SHP77 treated with DMSO at 0.1 percent for 48 hours (cell line): ENCODE measurements at regions not wholly inside any gene's neighbourhood (a gene's known extent, or its start where the extent isn't known, plus 50 kb on each side); places are given as distances from the start of the nearest gene placed in this dataset.

Source experiments
- DNase-seq: peaks from one replicate; lab custom pipeline; 2025; lab: John Stamatoyannopoulos, UW

DNA sequence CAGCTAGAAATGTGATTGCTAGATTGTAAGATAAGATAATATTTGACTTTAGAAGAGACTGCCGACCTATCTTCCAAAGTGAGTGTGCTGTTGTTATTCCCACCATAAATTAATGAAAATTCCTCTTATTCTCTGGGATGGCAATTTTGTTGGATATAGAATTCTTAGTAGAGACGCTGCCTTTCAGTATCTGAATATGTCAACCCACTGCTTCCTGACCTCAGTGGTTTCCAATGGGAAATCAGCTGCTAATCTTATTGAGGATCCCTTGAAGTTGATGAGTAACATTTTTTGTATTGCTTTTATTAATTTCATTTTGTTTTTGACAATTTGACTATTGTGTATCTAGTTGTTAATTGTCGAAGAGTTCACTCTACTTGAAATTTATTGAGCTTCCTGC lies 313.0 kb downstream of the BMP2 start:
- DNase-seq = no peak

DNA sequence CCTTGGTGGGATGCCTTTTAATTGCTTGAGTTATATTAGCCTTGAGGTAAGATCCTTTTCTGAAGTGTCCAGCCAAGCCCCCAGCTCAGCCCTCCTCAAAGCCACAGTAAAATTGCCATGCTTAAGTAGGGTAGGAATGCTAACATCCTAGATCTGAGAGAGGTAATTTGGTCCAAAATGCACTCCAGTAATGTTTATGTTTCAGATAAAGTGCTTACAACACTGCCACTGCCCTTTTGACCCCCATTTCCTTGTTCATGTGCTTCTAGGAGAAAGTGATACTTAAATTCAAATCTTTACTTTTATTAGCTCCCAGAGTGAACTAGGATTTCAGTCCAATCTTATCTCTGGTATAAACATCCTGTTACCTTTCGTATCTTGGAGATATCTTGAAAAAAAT lies 318.0 kb downstream of the BMP2 start:
- DNase-seq = no peak

DNA sequence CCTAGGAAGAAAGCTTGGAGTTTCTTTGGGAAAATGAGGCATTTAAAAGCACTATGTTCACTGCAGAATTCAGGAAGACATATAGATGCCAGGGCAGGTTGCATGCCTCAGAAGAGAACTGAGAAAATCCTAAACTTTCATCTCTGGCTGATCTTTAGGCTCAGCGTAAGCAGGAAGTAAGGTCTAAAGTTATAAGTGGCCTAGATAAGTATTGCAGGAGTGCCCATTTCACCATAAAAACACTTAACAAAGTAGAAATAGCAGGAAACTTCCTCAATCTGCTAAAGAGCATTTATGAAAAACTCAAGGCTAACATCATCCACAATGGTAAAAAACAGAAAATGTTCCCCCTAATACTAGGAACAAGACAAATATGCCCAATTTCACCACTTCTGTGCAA lies 320.3 kb downstream of the BMP2 start:
- no peak for DNase-seq

DNA sequence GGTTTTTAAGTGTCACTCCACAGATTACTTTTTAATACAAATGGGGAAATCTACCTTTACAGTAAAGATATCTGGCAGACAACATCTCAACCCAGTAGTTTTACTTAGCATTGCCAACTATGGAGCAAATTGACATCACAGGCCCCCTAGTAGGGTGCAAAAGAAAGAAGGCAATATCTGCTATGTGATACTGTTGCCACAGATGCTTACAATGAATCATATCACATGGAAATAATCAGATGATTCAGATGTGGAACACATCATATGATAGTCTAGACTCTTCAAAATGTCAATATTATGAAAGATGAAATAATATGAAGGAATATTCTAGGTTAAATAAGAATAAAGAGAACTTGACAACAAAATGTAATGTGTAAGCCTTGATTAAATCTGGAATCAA lies 322.5 kb downstream of the BMP2 start:
- DNase-seq = no peak

DNA sequence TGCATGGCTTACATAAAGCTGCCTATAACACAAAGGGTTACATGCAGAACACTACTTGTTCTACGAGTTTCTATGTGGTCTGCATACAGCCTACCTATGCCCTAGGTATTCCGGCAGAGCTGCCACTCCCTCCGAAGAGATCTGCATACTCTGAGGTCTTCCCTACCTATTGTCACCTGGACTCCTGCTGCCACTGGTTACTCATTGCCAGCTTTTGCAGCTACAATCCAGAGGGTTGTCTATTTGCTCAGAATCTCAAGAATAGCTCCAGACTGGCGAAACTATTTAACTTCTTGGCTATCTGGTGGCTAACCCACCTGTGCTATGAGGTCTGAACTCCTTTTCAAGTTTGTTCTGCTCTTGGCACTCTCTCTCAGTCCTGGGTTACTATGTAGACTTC lies 323.3 kb downstream of the BMP2 start:
- DNase-seq = no peak

DNA sequence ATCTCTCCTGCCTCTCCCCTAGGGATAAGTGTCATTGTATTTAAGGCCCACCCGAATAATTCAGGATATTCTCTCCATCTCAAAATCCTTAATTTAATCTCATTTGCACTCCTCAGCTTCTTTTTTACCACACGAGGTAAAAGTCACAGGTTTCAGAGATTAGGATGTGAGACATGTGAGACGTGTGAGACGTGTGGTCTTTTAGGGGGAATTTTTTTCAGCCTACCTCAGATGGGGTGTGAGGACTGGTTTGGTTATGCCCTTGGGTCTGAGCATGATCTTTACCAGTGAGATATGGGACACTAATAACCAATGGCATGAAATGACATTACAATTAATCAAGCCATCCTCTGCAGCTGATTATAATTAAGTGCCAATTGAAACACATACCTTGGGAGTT lies 324.2 kb downstream of the BMP2 start:
- no peak for DNase-seq

DNA sequence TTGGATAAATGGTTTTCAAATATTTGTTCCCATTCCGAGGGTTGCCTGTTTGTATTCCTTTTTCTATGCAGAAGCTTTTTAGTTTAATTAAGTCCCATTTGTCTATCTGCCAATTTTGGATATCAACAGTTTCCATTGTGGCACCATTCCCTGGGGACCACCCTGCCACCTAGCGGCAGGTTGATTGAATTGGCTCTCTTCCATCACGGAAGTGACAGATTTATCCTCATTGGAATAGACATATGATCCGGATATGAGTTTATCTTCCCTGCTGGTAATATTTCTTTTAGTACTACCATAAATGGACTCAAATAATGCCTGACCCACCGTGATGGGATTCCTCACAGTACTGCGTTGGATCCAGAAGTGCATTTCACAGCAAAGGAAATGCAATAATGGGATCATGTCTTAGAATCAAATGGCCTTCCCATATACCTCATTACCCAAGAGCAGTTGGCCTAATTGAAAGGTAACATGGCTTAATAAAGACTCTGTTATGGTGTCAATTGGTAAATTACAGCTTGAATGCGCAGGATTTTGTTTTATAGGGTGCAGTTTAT lies 327.0 kb downstream of the BMP2 start:
- DNase-seq = peak; percentile 33

DNA sequence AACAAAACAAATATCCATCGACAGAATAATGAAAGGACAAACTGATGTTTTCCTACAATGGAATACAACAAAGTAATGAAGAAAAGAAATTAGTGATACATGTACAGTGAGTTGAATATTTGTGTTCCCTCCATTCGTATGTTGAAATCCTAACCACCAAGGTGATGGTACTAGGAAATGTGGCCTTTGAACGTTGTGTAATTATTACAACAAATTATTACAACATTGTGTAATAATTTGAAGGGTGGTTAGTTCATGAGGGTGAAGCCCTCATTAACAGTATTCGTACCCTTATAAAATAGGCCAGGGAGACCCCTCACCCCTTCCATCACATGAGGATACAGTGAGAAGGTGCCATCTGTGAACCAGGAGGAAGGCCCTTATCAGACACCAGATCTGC lies 339.4 kb downstream of the BMP2 start:
- DNase-seq = no peak

DNA sequence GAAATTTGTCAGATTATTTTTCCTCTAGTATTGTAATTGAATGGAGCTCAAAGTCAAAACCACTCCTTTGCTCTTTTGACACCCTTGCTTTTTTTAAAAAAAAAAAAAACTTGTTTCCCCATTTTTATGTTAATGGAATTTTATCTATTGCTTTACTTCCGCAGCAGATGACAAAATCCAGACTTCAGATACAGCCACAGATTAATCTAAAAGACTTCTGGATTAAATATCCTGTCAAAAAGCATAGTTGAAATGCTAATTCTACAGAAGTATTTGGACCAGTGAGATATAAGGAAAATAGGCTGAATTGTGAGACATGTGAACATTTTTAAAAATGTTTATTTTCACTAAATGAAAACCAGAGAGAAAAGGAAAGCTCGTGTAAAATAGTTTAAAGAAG lies 341.4 kb downstream of the BMP2 start:
- no peak for DNase-seq

DNA sequence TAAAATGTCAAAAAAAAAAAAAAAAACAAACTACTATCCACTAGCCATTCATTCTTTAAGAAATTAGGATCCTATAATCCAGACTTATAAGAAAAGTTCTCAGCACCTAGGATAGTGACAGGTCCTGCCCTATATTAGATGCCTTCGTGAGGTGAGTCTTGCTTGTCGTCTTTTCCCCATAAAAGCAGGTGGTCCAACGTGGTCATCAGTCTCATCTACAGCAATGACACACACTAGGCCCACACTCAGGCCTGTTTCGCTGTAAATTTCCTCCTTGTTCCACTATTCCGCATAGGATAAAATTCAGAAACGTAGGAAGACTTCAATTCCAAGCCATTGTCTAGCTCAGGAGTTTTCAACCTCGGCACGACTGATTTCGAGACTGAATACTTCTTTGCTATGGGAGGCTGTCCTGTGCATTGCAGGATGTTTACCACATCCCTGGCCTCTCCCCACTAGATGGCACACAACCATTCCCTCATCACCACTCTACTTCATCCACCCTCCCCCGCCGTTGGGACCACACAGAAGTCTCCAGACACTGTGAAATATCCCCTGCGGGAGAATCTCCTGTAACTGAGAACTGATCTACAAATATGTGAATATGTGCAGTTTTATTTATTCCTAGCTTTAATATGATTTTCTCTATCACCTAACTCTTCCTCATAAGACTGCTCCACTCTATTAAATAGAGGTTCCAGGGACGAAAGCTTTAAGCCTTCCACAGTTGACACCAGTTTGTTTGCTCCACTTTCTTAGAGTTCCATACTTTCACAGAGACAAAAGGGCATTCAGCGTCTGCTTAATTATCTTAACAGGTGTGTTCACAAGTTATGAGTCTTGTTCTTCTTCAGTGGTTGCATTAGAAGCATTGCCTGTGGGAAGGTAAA lies 346.3 kb downstream of the BMP2 start:
- peak; percentile 87 for DNase-seq

DNA sequence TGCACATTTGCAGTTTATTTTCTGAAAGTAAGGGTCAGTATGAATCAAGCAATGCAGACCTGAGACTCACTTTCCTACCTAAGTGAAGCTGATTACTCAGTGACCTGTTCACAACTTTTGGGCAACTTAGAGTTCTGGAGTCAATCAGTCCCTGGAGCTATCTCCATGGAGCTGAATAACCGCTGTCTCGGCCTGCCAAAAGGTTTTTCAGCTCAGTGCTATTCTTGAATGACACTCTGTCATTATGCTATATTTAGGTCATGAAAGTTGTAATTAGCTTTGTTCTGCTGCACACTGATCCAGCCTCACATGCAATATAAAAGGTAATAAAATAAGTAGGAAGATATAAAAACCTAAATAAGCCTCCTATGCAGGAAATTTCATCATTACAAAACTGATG lies 356.0 kb downstream of the BMP2 start:
- no peak for DNase-seq

DNA sequence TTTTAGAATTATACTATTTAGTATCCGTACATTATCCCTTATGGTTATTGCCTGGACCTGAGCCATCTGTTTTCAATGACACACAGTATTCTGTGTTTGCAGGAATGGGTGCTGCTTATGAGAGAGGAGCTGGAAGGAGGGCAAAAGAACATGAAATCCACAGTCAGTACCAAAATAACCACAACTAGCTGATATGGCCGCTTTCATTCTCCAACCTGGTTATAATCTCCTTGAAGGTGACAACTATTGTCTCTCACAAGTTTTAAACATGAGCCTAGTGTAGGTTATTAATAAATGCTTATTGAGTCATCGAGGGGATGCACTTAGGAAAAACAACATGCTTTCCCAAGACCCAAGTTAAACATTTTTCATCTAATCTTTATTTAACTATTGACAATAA lies 356.6 kb downstream of the BMP2 start:
- DNase-seq = no peak

DNA sequence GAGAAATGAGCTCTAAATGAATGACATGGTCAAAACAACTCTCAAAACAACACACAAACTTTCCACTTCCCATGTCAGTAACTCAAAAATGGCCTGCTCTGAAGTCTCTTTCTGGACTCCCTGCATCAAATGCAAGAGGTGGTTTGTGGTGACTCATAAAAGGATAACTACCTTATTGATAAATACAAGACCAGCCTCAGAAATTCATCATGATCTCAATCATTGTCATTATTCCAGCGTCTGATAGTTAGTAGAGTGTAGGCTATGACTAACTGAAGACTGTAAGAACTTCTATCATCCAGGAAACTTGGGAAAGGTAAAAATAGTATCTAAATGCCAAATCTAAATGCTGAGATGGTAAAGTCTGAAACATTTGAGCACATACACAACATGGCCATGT lies 369.4 kb downstream of the BMP2 start:
- DNase-seq = no peak

DNA sequence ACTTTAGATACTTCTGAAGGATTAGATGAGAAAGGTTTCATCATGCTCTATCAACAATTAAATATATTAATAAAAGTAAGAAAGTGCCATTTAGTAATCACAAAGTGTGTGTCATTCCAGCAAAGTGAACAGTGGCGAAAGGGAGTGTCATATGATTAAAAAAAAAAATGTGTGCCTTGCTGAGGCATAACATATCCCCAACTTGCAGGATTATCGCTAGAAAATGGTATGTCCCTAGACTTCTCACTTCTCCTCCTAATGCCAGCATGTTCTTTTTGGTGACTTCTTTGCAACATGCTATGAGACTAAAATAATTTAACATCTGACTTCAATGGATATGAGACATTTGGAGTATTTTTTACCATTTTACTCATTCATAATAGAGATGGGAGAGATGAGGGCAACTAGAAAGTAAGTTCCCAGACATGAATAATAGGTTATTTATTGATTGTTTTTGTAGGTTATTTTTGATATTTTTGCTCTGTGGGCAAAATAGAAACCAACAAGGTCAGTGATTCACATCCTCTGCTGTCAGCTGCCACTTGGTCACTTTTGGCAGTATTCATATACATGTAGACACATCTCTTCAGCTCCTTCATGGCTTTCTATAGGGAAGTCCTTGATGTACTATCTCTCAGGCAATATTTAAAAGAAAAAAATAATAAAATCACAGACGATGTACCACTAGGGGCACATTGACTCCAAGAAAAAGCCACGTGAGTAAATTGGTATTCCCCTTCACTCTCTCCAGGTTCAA lies 370.1 kb downstream of the BMP2 start:
- no peak for DNase-seq

DNA sequence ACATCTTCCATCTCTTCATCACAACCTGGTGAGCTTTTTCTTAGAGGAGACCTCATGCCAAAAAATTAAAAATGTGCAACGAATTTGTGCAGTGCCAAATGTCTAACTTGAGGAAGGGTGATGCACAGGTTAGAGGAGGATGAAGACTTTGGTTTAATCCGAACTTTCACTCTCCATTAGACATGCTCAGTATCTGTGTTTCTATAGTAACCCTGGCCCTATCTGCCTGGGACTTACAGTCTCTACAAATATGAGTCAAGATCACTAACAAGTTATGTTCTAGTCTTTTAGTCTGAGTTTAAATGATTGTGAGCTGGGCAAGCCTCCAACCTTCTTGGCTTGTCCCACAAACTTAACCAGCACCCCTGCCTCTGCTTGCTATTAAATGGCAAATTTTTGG lies 377.0 kb downstream of the BMP2 start:
- DNase-seq = no peak

DNA sequence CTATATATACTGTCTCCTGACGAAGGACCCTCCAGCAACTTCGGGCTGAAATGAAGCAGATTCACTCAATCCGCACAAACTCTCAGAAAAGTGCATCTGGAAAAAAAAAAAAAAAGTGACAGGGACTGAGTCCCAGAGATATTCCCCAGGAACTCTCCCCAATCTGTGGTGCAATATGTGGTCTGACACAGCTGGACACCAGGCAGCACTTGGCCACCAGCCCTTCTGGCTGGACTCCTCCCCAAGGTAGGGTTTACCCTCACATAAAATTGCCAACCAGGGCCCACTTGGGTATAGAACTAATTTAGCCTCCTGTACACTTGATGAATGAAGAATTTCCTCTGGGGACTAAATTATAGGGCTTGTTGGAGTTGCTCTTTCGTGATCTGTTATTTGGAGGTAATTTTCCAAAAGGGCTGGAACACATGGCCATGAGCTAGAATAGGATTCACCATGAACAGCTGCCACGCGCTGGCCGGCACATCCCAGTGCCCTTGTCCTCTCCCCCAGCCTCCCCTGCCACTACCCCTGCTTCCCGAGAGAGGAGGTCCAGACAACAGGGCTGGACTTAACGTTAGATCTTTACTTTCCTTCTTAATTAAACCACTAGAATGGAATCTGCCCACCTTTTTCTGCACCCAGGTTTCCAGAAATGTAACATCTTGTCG lies 379.2 kb downstream of the BMP2 start:
- DNase-seq = no peak

DNA sequence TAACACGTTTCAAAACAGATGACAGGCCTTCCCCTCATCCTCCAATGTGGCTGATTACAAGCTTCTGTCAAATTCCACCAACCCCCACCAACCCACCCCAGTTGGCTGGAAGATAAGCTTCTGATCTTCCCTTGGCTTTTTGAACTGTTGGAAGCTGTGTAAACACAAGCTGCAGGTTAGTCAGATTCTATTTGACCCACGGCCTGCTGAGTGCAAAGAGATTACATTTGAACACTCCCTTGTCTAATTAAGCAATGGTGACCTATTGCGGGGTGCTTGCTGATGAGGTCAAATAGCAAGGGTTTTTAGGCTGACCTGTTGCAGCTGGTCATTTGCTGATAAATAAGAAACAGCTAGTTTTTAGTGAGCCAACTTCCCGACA lies 379.7 kb downstream of the BMP2 start:
- no peak for DNase-seq

DNA sequence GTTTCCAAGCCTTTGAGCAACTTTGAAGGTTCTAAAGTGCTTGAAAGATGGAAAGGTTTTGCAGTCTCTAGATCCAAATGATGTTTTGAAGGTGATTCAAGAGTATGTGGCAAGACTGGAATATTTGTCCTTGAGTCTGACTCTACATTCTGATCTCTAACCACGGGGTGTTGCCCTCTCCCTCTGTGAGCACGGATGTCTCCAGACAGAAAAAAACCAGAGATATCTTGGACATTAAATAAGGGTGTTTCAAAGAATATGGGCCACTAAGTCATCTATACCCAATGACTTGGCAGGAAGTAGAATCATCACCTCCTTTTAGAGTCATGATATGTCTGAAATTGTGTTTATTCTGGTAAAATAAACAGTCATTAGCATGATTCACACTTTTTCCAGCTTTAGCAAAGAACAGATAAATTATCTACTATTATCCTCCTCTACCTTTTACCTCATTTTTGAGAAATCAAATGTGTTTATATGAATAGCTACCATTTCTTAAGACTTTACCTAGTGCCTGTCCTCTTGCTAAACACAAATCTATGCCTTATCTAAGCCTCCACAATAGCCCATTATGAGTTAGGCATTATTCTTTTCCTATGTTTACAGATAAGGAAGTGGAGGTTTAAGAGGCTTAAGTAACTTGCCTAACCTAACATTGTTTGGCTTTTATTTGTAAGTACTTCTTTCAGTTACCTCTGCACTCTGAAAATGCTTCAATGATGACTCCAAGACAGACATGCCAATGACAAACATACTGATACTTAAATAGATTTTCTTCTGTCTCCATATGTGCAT lies 384.4 kb downstream of the BMP2 start:
- DNase-seq = no peak

DNA sequence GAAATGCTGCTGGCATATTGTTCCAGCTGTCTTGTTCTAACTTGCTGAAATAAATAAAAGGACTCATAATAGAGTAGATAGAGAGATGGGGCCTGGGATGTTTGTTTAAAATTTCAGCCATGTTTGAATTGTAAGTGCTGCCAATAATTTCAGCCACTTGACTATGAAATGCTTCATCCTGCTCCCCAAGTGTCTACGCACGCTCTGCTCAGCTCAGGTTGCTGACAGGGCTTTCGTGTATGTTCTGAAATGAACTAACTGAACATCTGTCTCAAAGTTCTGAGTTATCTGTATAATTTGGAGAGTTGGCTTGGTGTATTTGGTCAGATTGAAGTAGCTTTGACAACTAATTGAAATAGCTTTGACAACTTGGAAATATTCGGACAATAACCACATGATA lies 387.8 kb downstream of the BMP2 start:
- peak; percentile 99 for DNase-seq

DNA sequence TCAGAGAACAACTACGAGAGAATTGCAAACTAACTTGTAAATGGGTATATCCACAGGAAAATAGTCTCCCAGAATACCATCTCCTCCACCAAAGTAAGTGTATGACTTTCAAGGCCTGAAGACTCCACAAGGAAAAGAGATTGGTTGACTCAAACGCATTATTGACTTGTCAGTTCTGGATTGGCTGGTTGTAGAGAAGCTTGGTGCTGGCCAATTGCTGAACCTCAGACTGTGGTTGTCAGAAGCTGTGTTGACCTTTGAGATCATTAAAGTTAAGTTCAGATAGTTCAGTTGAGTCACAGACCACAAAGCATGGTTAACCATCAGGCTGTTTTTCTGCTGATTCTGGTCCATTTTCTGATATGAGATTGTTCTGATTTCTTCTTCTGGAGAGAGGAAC lies 388.3 kb downstream of the BMP2 start:
- no peak for DNase-seq

DNA sequence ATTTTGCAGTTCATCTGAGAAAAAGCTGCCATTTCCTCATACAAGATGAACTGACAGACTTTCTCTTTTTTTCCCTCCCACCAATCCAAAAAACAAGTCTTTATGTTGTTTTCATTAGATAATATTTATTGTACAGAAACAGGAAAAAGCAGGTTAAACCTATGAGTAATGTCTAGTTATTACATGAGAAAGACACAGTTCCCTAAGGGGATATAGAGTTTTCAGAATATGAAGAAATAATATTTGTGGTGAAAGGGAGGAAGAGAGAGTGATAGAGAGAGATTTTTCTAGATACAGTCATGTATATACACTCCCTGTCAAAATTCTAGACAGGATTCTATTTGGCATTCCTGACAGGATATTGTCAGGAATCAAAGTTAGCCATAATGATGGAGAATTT lies 392.4 kb downstream of the BMP2 start:
- no peak for DNase-seq

DNA sequence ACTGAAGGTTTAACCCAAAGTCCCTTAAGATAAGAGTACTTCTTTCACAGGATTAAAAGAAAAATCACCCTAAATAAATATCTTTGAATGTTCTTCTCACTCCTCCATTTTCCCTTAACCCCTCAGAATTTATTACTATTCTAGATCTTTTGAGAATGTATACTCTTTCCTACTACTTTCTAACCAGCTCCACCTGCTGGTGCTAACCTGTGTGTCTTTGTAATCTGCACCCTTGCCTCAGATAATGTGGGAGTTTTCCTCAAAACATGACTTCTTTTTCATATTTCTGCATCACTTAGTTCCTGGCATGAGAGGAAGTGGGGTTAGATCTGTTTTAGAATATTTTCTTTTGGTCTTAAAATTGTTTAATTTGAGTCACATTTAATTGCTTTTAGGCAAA lies 394.2 kb downstream of the BMP2 start:
- peak; percentile 13 for DNase-seq
